Neural cell (in vitro differentiated cells): ENCODE measurements at regions not wholly inside any gene's neighbourhood (a gene's known extent, or its start where the extent isn't known, plus 50 kb on each side); places are given as distances from the start of the nearest gene placed in this dataset.

ENCODE experiments used
- CTCF ChIP-seq: fragments of 450-650 bp; IDR thresholded peaks from 2 replicates; pipeline ENCODE4 v1.5.1; 2014; ENCODE audit warnings: antibody characterized with exemption, mild to moderate bottlenecking, moderate library complexity; ENCODE audit not compliant: poor library complexity, severe bottlenecking
- EP300 ChIP-seq: fragments of 450-650 bp; conservative IDR thresholded peaks from 2 replicates; pipeline ENCODE4 v1.6.1; 2014; ENCODE audit warnings: antibody characterized with exemption, mild to moderate bottlenecking, moderate library complexity; ENCODE audit not compliant: poor library complexity, severe bottlenecking
- EZH2 ChIP-seq: fragments of 200-600, 300-800 bp; shearing (Covaris generic), sonication (generic); IDR thresholded peaks from 2 replicates; pipeline ENCODE4 v1.6.1; 2014; ENCODE audit warnings: antibody characterized with exemption, low read length, borderline replicate concordance, mild to moderate bottlenecking; ENCODE audit not compliant: insufficient read depth, poor library complexity, severe bottlenecking
- POLR2AphosphoS5 ChIP-seq: IDR thresholded peaks from 2 replicates; pipeline ENCODE4 v1.6.1; 2012
- RAD21 ChIP-seq: fragments of 450-650 bp; conservative IDR thresholded peaks from 2 replicates; pipeline ENCODE4 v1.6.1; 2014; ENCODE audit warnings: antibody characterized with exemption, mild to moderate bottlenecking, moderate library complexity
- REST ChIP-seq: IDR thresholded peaks from 2 replicates; pipeline ENCODE4 v1.6.1; 2012; ENCODE audit warnings: borderline replicate concordance
- SMC3 ChIP-seq: fragments of 450-650 bp; conservative IDR thresholded peaks from 2 replicates; pipeline ENCODE4 v1.6.1; 2014; ENCODE audit warnings: antibody characterized with exemption, mild to moderate bottlenecking, moderate library complexity; ENCODE audit not compliant: poor library complexity
- TAF1 ChIP-seq: IDR thresholded peaks from 2 replicates; pipeline ENCODE4 v1.6.1; 2012; ENCODE audit warnings: low read depth

- TF ChIP-seq CTCF (no peak), POLR2AphosphoS5 (no peak), EP300 (no peak), EZH2 (no peak), SMC3 (no peak), TAF1 (no peak), RAD21 (no peak), REST (no peak)
Measured at GRCh38 chr5:159663986-159664385, 252.3 kb upstream of the ADRA1B start.
